GM12864 (cell line): ENCODE measurements at regions not wholly inside any gene's neighbourhood (a gene's known extent, or its start where the extent isn't known, plus 50 kb on each side); places are given as distances from the start of the nearest gene placed in this dataset.

ENCODE experiments used
- DNase-seq: peaks from one replicate; pipeline ENCODE4 v3.0.0-alpha.2; 2011; ENCODE audit warnings: low read depth
- H3K4me3 ChIP-seq: 2 replicates; pipeline ENCODE4 v1.5.1; 2011; ENCODE audit warnings: mild to moderate bottlenecking, low read depth, low read length, control low read depth
- TF ChIP-seq, protein P1 (sequence below): IDR thresholded peaks from 2 replicates; pipeline ENCODE4 v1.5.1; 2011; ENCODE audit warnings: low read depth, mild to moderate bottlenecking, moderate library complexity, low read length, control low read depth, inconsistent platforms; ENCODE audit errors: missing control alignments

DNA sequence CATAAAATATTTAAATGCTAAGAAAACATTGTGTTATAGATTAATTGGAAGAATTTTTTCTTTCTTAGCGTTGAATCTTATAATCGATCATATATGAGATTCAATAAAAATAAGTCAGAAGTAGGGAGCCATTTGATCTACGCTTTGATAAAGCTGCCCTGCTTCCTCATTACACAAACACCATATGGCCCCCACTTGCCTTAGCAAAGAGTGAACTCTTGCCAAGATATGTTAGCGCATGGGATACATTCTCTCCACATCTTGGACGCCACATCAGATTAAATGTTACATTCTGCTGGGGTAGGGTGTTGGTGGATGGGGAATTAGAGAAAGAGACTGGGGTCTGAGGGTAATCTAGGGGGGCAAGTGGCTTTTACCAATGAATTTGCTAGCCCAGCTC is 207.7 kb upstream of the MID1 start:
- TF ChIP-seq, protein P1, sequence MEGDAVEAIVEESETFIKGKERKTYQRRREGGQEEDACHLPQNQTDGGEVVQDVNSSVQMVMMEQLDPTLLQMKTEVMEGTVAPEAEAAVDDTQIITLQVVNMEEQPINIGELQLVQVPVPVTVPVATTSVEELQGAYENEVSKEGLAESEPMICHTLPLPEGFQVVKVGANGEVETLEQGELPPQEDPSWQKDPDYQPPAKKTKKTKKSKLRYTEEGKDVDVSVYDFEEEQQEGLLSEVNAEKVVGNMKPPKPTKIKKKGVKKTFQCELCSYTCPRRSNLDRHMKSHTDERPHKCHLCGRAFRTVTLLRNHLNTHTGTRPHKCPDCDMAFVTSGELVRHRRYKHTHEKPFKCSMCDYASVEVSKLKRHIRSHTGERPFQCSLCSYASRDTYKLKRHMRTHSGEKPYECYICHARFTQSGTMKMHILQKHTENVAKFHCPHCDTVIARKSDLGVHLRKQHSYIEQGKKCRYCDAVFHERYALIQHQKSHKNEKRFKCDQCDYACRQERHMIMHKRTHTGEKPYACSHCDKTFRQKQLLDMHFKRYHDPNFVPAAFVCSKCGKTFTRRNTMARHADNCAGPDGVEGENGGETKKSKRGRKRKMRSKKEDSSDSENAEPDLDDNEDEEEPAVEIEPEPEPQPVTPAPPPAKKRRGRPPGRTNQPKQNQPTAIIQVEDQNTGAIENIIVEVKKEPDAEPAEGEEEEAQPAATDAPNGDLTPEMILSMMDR, result no peak

GRCh38 chrX:10828640-10829039 is 208.3 kb upstream of the MID1 start:
- TF ChIP-seq, protein P1, result no peak
- H3K4me3 ChIP-seq, result no peak overlapping the region
- DNase-seq, result no peak

More for the DNA sequence above, 207.7 kb upstream of the MID1 start:
- DNase-seq, result no peak
- H3K4me3 ChIP-seq, result no peak overlapping the region

- no peak overlapping the region for H3K4me3 ChIP-seq
- TF ChIP-seq, protein P1, result no peak
- no peak for DNase-seq
Measured at GRCh38 chrX:10831716-10832502, 211.5 kb upstream of the MID1 start.

DNA sequence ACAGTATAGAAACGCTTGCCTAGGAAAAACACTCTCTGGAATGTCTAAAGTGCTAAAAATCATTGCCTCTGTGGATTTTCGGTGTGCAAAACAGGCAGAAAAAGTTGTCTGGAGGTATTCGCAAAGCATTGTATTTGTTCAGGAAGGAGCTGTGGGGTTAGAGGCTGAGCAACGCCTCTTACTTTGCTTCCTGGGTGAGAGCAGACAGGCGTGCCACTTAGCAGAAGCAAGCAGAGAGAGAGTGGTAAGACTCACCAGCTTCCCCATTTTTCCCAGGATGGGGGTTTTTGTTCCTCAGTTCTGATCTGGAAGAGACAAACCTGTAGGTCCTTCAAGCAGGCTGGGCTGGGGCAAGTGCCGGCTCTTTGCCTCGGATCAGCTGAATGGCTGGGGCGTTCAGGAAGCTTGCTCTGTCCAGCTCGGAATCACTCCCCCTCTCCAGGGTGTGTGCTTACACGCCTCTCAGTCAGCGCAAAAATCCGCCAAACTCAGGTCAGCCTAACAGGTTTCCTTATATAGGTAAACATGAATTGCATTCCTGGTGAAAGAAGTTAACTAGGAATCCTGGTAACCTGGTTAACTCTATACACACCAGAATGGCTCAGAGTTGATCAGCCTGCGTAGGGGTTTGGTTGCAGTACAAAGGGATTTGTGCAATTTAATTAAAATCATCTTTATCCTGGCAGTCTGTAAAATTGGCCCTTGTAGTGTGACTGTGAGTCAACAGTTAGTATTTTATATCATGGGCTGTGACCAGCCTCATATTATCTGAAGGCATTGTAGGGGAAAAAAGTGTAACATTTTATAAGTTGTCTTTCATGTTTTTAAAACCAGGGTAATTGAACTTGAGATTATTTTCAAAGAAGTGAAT is 213.1 kb upstream of the MID1 start:
- DNase-seq, result no peak
- H3K4me3 ChIP-seq, result no peak overlapping the region
- TF ChIP-seq, protein P1, result no peak

DNA sequence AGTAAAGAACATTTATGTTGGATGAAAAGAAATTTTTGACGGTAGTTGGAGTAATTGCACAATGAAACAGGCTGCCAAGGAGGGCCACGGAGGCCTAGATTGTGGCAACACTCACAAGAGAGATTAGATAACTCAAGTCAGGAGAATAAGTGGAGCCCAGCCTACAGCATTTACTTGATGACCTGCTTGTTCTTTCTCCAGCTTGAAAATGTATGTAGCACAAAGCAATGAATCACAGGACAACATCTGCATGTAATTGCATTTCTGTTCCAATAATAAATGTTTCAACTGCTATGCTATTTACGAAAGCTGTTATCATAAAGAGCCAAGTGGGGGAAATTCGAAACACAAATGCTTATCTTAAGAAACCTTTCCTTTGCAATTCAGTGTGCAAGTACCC is 221.2 kb upstream of the MID1 start:
- no peak for DNase-seq
- no peak overlapping the region for H3K4me3 ChIP-seq
- TF ChIP-seq, protein P1, result no peak

DNA sequence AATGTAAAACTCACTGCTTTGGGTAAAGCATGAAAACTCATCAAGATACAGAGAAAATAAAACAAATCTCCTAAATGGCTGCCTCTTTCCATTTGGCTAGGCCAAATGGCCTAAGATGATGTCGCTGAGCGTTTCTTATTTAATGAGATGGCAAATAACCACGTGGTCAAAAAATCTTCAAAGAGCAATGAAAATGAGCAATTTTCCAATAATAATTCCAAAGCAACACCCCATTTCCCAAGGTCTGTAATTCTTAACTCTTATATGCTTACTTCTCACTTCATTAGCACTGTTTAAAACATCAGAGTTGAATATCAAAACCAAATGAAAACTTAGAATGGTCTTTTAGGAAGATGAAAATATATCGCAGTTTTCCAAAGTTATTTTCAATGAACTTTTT is 222.3 kb upstream of the MID1 start:
- DNase-seq, result no peak
- no peak overlapping the region for H3K4me3 ChIP-seq
- TF ChIP-seq, protein P1, result no peak
